GM18508 (cell line): ENCODE measurements at regions not wholly inside any gene's neighbourhood (a gene's known extent, or its start where the extent isn't known, plus 50 kb on each side); places are given as distances from the start of the nearest gene placed in this dataset.
"Not testable (repeated sequence)": the region's sequence is repeated elsewhere in the genome, so short reads cannot be mapped to it uniquely, and the experiment has no call there.

Experiments used
- ATAC-seq: cut with Tn5 transposase; IDR thresholded peaks from one replicate; pipeline ENCODE4 v1.9.1; 2021; ENCODE audit warnings: moderate number of reproducible peaks; ENCODE audit not compliant: insufficient read depth, unreplicated experiment

- ATAC-seq, result no peak
Observed at GRCh38 chr12:25783566-25783965, 174.9 kb upstream of the RASSF8 start.

GRCh38 chr12:25784669-25785068 lies 173.8 kb upstream of the RASSF8 start:
- no peak for ATAC-seq

GRCh38 chr12:25785134-25785533 lies 173.3 kb upstream of the RASSF8 start:
- ATAC-seq, result no peak

DNA sequence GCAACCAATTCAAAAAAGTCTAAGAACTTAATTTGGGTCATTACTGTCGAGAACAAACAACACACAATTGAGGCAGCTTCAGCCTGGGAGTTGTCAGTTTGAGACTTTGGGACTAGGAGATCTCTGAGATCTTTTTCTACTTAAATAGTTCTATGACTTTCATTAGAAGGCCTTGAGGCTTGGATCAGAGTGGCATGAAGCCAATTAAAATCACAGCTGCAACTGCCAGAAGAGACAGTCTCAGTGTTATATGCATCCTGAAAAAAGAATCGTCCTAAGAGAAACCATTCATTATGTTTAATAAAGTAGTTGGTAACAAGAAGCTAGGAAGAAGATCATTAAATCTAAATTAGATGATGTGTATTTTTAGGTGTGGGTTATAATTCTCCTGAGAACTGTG lies 170.8 kb upstream of the RASSF8 start:
- no peak for ATAC-seq

DNA sequence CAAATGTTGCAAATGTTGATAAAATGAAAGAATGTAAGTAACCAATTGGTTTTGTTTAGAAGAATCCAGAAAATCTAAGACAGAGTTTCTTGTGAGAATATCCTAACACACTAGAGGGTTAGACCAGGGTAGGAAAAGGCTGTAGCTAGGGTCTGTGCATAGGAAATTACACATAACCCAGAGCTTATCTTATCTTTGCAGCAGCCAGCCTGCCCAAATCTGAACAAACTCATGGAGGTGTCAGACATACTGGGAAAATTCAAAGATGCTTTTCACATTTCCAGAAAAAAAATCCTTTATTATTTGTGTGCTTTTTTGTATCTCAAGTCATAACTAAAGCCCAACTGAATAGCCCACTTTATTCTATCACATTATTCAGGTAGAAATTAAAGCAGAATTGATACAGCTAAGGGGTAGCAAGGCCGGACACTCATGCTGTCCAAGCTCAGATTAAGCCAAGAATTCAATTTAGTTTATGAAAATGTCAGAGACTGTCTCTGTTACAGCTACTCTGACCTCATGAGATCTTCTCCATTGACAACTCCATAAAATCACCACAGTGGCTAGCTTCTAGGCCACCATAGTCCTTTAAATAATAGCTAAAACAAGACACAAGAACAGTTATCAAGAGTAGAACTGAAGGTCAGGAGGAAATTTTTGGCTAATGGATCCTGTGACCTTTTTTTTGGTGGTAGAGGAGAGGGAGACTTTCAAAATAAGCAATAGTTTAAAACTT lies 169.6 kb upstream of the RASSF8 start:
- no peak for ATAC-seq

DNA sequence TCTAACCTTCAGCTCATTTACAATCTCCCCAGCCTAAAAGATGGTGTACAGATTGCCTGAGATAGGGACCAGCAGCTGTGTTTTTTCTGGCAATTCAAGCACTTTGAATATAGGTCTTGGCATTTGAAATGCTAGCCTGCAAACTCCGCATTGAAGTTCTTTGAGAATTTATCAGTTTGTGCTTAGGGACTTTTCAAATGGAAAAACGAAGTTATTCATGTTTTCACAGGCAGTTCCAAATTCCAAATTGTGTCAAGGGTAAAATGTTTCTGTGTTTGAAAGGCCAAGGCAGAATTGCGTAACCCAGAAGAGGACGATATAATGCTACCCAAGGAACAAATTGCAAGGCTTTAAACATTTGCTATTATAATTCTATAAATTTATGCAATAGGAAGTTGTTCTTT lies 168.9 kb upstream of the RASSF8 start:
- ATAC-seq, result no peak

- no peak for ATAC-seq
Observed at GRCh38 chr12:25792031-25792430, 166.5 kb upstream of the RASSF8 start.

DNA sequence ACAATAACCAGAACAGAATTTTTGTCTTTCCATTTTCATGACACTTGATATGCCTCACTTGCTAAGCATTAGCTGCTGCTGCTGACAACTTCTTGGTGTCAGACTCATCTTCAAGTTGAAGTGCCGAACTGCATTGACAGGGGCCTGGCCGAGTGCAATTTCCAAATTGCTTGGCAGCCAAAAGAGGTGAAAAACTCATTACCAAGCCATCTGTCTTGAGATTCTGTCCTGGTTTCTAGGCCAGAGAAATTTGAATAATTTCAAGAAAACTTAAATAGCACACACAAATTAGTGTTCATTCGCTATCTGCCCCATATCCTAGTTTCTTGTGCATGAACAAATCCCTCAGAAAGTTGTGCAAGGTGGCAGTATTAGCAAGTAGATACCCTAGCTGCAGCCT lies 165.3 kb upstream of the RASSF8 start:
- ATAC-seq, result no peak

DNA sequence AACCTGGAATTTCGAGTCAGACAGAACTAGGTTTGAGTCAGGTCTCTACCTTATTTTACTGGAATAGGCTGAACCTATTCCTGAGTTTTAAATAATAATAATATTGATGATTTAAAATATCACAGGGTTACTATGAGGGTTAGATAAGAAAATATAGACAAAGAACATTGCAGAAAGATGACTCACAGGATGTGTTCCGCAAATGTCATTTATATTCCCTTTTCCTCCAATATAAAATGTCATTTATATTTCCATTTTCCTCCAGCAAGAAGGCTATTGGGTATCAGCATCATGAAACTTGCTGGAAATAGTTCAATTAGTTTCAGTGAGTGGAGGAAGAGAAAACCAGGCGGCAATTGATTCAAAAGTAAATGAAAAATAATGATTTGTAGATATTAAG lies 163.9 kb upstream of the RASSF8 start:
- ATAC-seq, result no peak

DNA sequence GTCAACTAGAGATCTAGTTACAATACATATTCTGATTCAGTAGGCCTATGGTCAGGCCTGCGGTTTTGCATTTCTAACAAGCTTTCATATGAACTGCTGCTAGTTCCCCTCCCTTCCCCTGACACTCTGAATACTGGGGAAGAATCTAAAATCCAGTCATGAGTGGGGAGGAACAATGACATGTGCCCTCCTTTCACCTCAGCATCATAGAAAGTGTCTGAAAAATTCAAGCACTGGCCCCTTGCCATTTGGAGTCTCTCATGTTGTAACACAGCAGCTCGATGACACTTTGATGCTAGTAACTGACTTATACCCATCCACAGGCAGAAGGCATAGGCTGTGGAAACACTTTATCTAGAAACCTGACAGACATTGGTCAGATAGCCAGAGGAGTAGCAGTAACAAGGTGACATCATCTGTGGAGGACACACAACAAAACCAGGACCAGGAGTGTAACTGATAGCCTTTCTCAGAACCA lies 161.9 kb upstream of the RASSF8 start:
- no peak for ATAC-seq

DNA sequence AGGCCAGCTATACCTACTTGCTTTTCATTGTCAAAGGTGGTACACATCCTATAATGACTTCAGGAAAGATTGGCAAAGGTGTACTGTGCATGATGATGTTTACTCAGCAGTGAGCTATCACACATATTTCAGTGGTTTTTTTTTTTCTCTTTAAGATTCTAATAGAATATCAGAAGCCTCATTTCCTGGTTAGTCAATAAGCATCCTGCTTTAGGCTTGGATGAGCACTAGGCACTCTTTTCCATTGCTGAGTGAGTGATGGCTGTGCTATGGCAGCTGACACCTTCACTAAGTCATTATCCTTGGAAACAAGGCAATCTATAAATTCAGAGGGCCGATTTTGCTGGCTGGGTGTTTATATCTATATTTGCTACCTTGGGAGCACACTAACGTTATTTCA lies 161.1 kb upstream of the RASSF8 start:
- no peak for ATAC-seq

- ATAC-seq, result no peak
Observed at GRCh38 chr12:25797949-25798348, 160.5 kb upstream of the RASSF8 start.

DNA sequence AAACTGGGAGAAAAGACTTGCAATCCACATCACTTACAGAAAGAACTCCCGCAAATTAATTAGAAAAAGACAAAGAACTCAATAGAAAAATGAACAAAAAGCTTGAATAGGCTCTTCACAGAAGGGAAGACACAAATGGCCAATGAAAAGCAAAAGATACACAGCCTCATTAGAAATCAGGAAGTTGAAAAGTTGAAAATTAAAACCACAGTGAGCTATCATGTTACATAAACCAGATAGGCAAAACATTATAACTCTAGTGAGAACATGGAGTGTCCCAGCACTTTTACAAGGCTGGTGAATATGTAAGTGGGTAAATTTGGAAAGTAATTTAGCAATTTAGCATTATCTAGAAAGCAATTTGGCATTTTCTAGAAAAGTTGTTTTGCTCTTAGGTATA lies 158.4 kb upstream of the RASSF8 start:
- ATAC-seq, result no peak

GRCh38 chr12:25801734-25802133 lies 156.7 kb upstream of the RASSF8 start:
- no peak for ATAC-seq

DNA sequence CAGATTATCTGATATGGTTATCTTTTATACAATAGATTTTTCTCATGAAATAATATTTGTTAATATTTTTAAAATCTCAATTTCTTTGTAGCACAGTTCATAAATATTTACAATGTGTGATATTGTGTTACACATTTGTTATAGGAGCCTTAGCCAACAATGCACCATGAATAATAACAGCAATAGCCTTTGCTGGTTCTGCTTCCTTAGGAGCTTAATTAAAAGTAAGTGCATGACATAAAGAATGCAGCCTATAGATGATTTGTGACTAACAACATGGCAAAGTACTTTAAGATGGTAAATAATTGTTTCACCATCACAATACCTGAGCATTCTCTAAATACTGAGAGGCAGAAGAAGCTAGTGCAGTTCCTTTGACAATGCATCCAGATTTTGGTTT lies 156.3 kb upstream of the RASSF8 start:
- no peak for ATAC-seq

- ATAC-seq, result not testable (repeated sequence)
Observed at GRCh38 chr12:25803029-25803664, 155.3 kb upstream of the RASSF8 start.

DNA sequence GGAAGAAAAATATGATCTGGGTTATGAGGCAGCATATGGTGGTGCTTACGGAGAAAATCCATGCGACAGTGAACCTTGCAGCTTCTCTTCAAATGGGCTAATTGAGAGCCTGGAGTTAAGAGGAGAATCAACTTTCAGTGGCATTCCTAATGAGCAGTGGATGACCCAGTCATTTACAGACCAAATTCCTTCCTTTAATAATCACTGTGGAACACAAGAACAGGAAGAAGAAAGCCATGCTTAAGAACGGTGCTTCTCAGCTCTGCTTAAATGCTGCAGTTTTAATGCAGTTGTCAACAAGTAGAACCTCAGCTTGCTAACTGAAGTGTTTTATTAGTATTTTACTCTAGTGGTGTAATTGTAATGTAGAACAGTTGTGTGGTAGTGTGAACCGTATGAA lies 154.2 kb upstream of the RASSF8 start:
- not testable (repeated sequence) for ATAC-seq

DNA sequence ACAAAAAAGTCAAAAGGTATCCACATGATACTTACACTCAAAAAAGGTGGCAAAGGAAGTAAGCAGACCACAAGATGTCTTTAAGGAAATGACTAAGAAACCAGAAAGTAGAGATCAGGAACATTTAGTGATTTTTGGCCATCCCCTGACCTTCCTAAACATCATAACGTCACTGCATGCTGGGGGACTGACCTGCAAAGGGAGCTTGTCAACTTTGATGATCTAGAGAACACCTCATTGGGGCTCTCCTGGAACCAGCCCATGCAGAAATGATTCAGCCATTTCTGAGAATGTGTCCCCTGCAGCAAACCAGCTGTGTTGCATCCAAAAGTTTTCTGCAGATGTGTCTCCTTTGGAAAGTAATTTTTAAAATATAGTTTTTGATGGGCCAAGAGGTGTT lies 152.2 kb upstream of the RASSF8 start:
- ATAC-seq, result no peak

GRCh38 chr12:25808604-25809003 lies 149.9 kb upstream of the RASSF8 start:
- ATAC-seq, result no peak

DNA sequence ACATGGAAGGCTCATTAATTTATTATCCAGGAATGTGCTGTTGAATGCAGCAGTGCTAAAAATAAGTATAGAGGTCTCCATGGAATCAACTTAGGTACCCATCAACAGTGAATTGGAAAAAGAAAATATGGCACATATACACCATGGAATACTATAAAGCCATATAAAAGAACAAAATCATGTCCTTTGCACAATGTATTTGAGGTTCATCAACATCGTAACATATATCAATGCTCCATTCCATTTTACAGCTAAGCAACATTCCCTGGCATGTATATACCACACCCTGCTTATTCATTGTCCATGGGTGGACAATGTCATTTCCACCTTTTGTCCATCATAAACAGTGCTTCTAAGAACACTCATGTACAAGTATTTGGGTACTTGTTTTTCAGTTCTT lies 147.8 kb upstream of the RASSF8 start:
- ATAC-seq, result no peak

- no peak for ATAC-seq
Observed at GRCh38 chr12:25811656-25812126, 146.8 kb upstream of the RASSF8 start.

- ATAC-seq, result no peak
Observed at GRCh38 chr12:25812295-25812694, 146.2 kb upstream of the RASSF8 start.
